ENCODE measurements at regions not wholly inside any gene's neighbourhood (a gene's known extent, or its start where the extent isn't known, plus 50 kb on each side); places are given as distances from the start of the nearest gene placed in this dataset.

GRCh38 chr12:24175929-24176328 is 226.5 kb upstream of the SOX5 start:
- Mint-ChIP-seq H3K4me3 (no peak overlapping the region), H3K27me3 (ENCODE audit: low read depth) (no peaks in the 10 kb centered on the region)

GRCh38 chr12:24175284-24175683 is 225.8 kb upstream of the SOX5 start:
- H3K27me3 Mint-ChIP-seq (ENCODE audit: low read depth) = no peaks in the 10 kb centered on the region
- H3K36me3 Mint-ChIP-seq (ENCODE audit: low read depth) = no peaks in the 10 kb centered on the region
- no peaks in the 10 kb centered on the region for H3K4me1 Mint-ChIP-seq (ENCODE audit: low read depth)
- no peak overlapping the region for H3K27ac Mint-ChIP-seq
- H3K4me3 Mint-ChIP-seq = no peak overlapping the region
- no peaks in the 10 kb centered on the region for H3K9me3 Mint-ChIP-seq

More at GRCh38 chr12:24175929-24176328, 226.5 kb upstream of the SOX5 start:
- Mint-ChIP-seq H3K4me1 (ENCODE audit: low read depth) (no peaks in the 10 kb centered on the region), H3K9me3 (no peaks in the 10 kb centered on the region), H3K36me3 (ENCODE audit: low read depth) (no peaks in the 10 kb centered on the region), H3K27ac (no peak overlapping the region)

- H3K36me3 Mint-ChIP-seq (ENCODE audit: low read depth) = no peaks in the 10 kb centered on the region
- no peak overlapping the region for H3K4me3 Mint-ChIP-seq
- no peaks in the 10 kb centered on the region for H3K4me1 Mint-ChIP-seq (ENCODE audit: low read depth)
- no peak overlapping the region for H3K27ac Mint-ChIP-seq
- no peaks in the 10 kb centered on the region for H3K9me3 Mint-ChIP-seq
- H3K27me3 Mint-ChIP-seq (ENCODE audit: low read depth) = no peaks in the 10 kb centered on the region
Measured at GRCh38 chr12:24173067-24173466, 223.6 kb upstream of the SOX5 start.

GRCh38 chr12:24172773-24173066 is 223.2 kb upstream of the SOX5 start:
- Mint-ChIP-seq H3K4me1 (ENCODE audit: low read depth) (no peaks in the 10 kb centered on the region), H3K9me3 (no peaks in the 10 kb centered on the region), H3K27me3 (ENCODE audit: low read depth) (no peaks in the 10 kb centered on the region), H3K4me3 (no peak overlapping the region), H3K27ac (no peak overlapping the region), H3K36me3 (ENCODE audit: low read depth) (no peaks in the 10 kb centered on the region)

- H3K9me3 Mint-ChIP-seq = no peaks in the 10 kb centered on the region
- H3K4me3 Mint-ChIP-seq = no peak overlapping the region
- no peaks in the 10 kb centered on the region for H3K4me1 Mint-ChIP-seq (ENCODE audit: low read depth)
- no peaks in the 10 kb centered on the region for H3K27me3 Mint-ChIP-seq (ENCODE audit: low read depth)
- H3K27ac Mint-ChIP-seq = no peak overlapping the region
- no peaks in the 10 kb centered on the region for H3K36me3 Mint-ChIP-seq (ENCODE audit: low read depth)
Measured at GRCh38 chr12:24172031-24172772, 222.7 kb upstream of the SOX5 start.

GRCh38 chr12:24155042-24155441 is 205.6 kb upstream of the SOX5 start:
- no peaks in the 10 kb centered on the region for H3K36me3 Mint-ChIP-seq (ENCODE audit: low read depth)
- H3K27ac Mint-ChIP-seq = no peak overlapping the region
- H3K4me1 Mint-ChIP-seq (ENCODE audit: low read depth) = no peaks in the 10 kb centered on the region
- no peak overlapping the region for H3K4me3 Mint-ChIP-seq
- no peaks in the 10 kb centered on the region for H3K27me3 Mint-ChIP-seq (ENCODE audit: low read depth)
- no peaks in the 10 kb centered on the region for H3K9me3 Mint-ChIP-seq

- no peak overlapping the region for H3K27ac Mint-ChIP-seq
- H3K36me3 Mint-ChIP-seq (ENCODE audit: low read depth) = no peaks in the 10 kb centered on the region
- no peaks in the 10 kb centered on the region for H3K4me1 Mint-ChIP-seq (ENCODE audit: low read depth)
- no peaks in the 10 kb centered on the region for H3K9me3 Mint-ChIP-seq
- no peak overlapping the region for H3K4me3 Mint-ChIP-seq
- no peaks in the 10 kb centered on the region for H3K27me3 Mint-ChIP-seq (ENCODE audit: low read depth)
Measured at GRCh38 chr12:24153079-24153478, 203.6 kb upstream of the SOX5 start.

GRCh38 chr12:24152270-24152669 is 202.8 kb upstream of the SOX5 start:
- Mint-ChIP-seq H3K27me3 (ENCODE audit: low read depth) (no peaks in the 10 kb centered on the region), H3K4me3 (no peak overlapping the region), H3K4me1 (ENCODE audit: low read depth) (no peaks in the 10 kb centered on the region), H3K27ac (no peak overlapping the region), H3K36me3 (ENCODE audit: low read depth) (no peaks in the 10 kb centered on the region), H3K9me3 (no peaks in the 10 kb centered on the region)

- no peak overlapping the region for H3K4me3 Mint-ChIP-seq
- H3K4me1 Mint-ChIP-seq (ENCODE audit: low read depth) = no peaks in the 10 kb centered on the region
- no peaks in the 10 kb centered on the region for H3K9me3 Mint-ChIP-seq
- H3K36me3 Mint-ChIP-seq (ENCODE audit: low read depth) = no peaks in the 10 kb centered on the region
- H3K27me3 Mint-ChIP-seq (ENCODE audit: low read depth) = no peaks in the 10 kb centered on the region
- H3K27ac Mint-ChIP-seq = no peak overlapping the region
Measured at GRCh38 chr12:24143928-24144327, 194.5 kb upstream of the SOX5 start.

GRCh38 chr12:24139035-24139434 is 189.6 kb upstream of the SOX5 start:
- Mint-ChIP-seq H3K36me3 (ENCODE audit: low read depth) (no peaks in the 10 kb centered on the region), H3K27ac (no peak overlapping the region), H3K27me3 (ENCODE audit: low read depth) (no peaks in the 10 kb centered on the region), H3K4me3 (no peak overlapping the region), H3K9me3 (no peaks in the 10 kb centered on the region), H3K4me1 (ENCODE audit: low read depth) (no peaks in the 10 kb centered on the region)

- H3K36me3 Mint-ChIP-seq (ENCODE audit: low read depth) = no peaks in the 10 kb centered on the region
- H3K4me3 Mint-ChIP-seq = no peak overlapping the region
- H3K4me1 Mint-ChIP-seq (ENCODE audit: low read depth) = no peaks in the 10 kb centered on the region
- H3K27me3 Mint-ChIP-seq (ENCODE audit: low read depth) = no peaks in the 10 kb centered on the region
- no peaks in the 10 kb centered on the region for H3K9me3 Mint-ChIP-seq
- no peak overlapping the region for H3K27ac Mint-ChIP-seq
Measured at GRCh38 chr12:24138041-24138440, 188.6 kb upstream of the SOX5 start.

GRCh38 chr12:24135158-24135850 is 185.8 kb upstream of the SOX5 start:
- Mint-ChIP-seq H3K27me3 (ENCODE audit: low read depth) (no peaks in the 10 kb centered on the region), H3K9me3 (no peaks in the 10 kb centered on the region), H3K27ac (no peak overlapping the region), H3K36me3 (ENCODE audit: low read depth) (no peaks in the 10 kb centered on the region), H3K4me3 (no peak overlapping the region), H3K4me1 (ENCODE audit: low read depth) (no peaks in the 10 kb centered on the region)

GRCh38 chr12:24134092-24134491 is 184.6 kb upstream of the SOX5 start:
- no peak overlapping the region for H3K4me3 Mint-ChIP-seq
- H3K27me3 Mint-ChIP-seq (ENCODE audit: low read depth) = no peaks in the 10 kb centered on the region
- H3K9me3 Mint-ChIP-seq = no peaks in the 10 kb centered on the region
- H3K4me1 Mint-ChIP-seq (ENCODE audit: low read depth) = no peaks in the 10 kb centered on the region
- no peak overlapping the region for H3K27ac Mint-ChIP-seq
- H3K36me3 Mint-ChIP-seq (ENCODE audit: low read depth) = no peaks in the 10 kb centered on the region

GRCh38 chr12:24133384-24133783 is 183.9 kb upstream of the SOX5 start:
- no peak overlapping the region for H3K4me3 Mint-ChIP-seq

GRCh38 chr12:24127919-24128721 is 178.7 kb upstream of the SOX5 start:
- no peaks in the 10 kb centered on the region for H3K36me3 Mint-ChIP-seq (ENCODE audit: low read depth)
- no peaks in the 10 kb centered on the region for H3K27me3 Mint-ChIP-seq (ENCODE audit: low read depth)
- no peak overlapping the region for H3K4me3 Mint-ChIP-seq
- H3K27ac Mint-ChIP-seq = no peak overlapping the region
- H3K9me3 Mint-ChIP-seq = no peaks in the 10 kb centered on the region
- H3K4me1 Mint-ChIP-seq (ENCODE audit: low read depth) = no peaks in the 10 kb centered on the region

More at GRCh38 chr12:24133384-24133783, 183.9 kb upstream of the SOX5 start:
- H3K36me3 Mint-ChIP-seq (ENCODE audit: low read depth) = no peaks in the 10 kb centered on the region
- H3K9me3 Mint-ChIP-seq = no peaks in the 10 kb centered on the region
- no peaks in the 10 kb centered on the region for H3K4me1 Mint-ChIP-seq (ENCODE audit: low read depth)
- no peaks in the 10 kb centered on the region for H3K27me3 Mint-ChIP-seq (ENCODE audit: low read depth)
- no peak overlapping the region for H3K27ac Mint-ChIP-seq
